K562 (cell line): ENCODE measurements at regions not wholly inside any gene's neighbourhood (a gene's known extent, or its start where the extent isn't known, plus 50 kb on each side); places are given as distances from the start of the nearest gene placed in this dataset.

Experiments
- ATAC-seq: fragments of 200-7000 bp; cut with Tn5 transposase; 3 replicates; pipeline ENCODE4 v1.9.1; 2020; ENCODE audit warnings: moderate library complexity
- BruUV-seq: library from RNA; stranded (reverse); fragments of 400-500 nt; replicated peaks from 2 replicates; lab custom pipeline; 2021; lab: Mats Ljungman, UMichigan
- CTCF ChIA-PET: fragments of 300-600 bp; formaldehyde crosslinking; extraction: SDS; loops from one replicate; lab custom pipeline; 2021; ENCODE audit warnings: low intra/inter-chr PET ratio; lab: Yijun Ruan, JAX
- POLR2A ChIA-PET: fragments of 300-600, 350-650 bp; sonication (Branson Sonifier 250); formaldehyde crosslinking; extraction: SDS; loops from one replicate; lab custom pipeline; 2021; ENCODE audit warnings: antibody characterized with exemption, inconsistent platforms; lab: Yijun Ruan, JAX
- DNase-seq, 4 experiments: peaks; one replicate each; pipeline versions ENCODE4 v3.0.0 to v3.0.0-alpha.2; 2011 to 2018; ENCODE audit warnings: low spot score in 3 of 4, mixed read lengths in 3 of 4; ENCODE audit errors: extremely low read depth in 1 of 4
- FAIRE-seq: peaks from 2 replicates; lab custom pipeline; 2011; peaks lifted over from hg19 to GRCh38; lab: Jason Lieb, UNC
- H2AFZ ChIP-seq: 2 replicates; pipeline ENCODE4 v1.6.0; 2011; ENCODE audit warnings: low read depth, low read length, control low read depth, inconsistent platforms
- H3K27ac ChIP-seq: fragments of 200-600 bp; 3 replicates; pipeline ENCODE4 v1.8.0; 2011; ENCODE audit warnings: low read depth, mild to moderate bottlenecking, control low read depth, inconsistent platforms, low read length, moderate library complexity, mixed read lengths; ENCODE audit errors: extremely low read depth
- H3K27me3 ChIP-seq, 2 experiments: fragments of 300-600 bp in 1 of 2; 2 replicates in 1 of 2; 3 replicates in 1 of 2; pipeline versions ENCODE4 v1.6.0 to v1.8.0; 2011; ENCODE audit warnings: inconsistent platforms in 2 of 2, low read length in 2 of 2, mild to moderate bottlenecking in 1 of 2, mixed read lengths in 1 of 2, moderate library complexity in 1 of 2; ENCODE audit not compliant: control insufficient read depth in 2 of 2, insufficient read depth in 2 of 2
- H3K36me3 ChIP-seq: fragments of 300-600 bp; 3 replicates; pipeline ENCODE4 v1.8.0; 2011; ENCODE audit warnings: mild to moderate bottlenecking, low read length, inconsistent platforms; ENCODE audit not compliant: control insufficient read depth, insufficient read depth
- H3K4me1 ChIP-seq, 2 experiments: fragments of 200-600 bp in 1 of 2; replicated peaks in 1 of 2; 2 replicates in 1 of 2; 3 replicates in 1 of 2; pipeline versions ENCODE4 v1.5.1 to v1.8.0; 2011; ENCODE audit warnings: inconsistent platforms in 2 of 2, low read length in 2 of 2, mild to moderate bottlenecking in 1 of 2, mixed read lengths in 1 of 2, moderate library complexity in 1 of 2; ENCODE audit not compliant: control insufficient read depth in 2 of 2, insufficient read depth in 2 of 2
- H3K4me2 ChIP-seq: 2 replicates; pipeline ENCODE4 v1.6.1; 2011; ENCODE audit warnings: low read length, control low read depth, inconsistent platforms, mixed read lengths; ENCODE audit not compliant: insufficient read depth
- H3K4me3 ChIP-seq: fragments of 200-600 bp; sonication (generic), shearing (Covaris generic); 2 replicates; pipeline ENCODE4 v1.5.1; 2016; ENCODE audit warnings: control low read depth, inconsistent platforms
- H3K79me2 ChIP-seq: fragments of 200-600 bp; 3 replicates; pipeline ENCODE4 v1.8.0; 2011; ENCODE audit warnings: low read length, inconsistent platforms; ENCODE audit not compliant: control insufficient read depth, insufficient read depth
- H3K9ac ChIP-seq, 2 experiments: 2 replicates each; pipeline versions ENCODE4 v1.6.0 to v1.6.1; 2011; ENCODE audit warnings: low read depth in 2 of 2, low read length in 2 of 2, control low read depth in 1 of 2, inconsistent platforms in 1 of 2, mild to moderate bottlenecking in 1 of 2, mixed read lengths in 1 of 2; ENCODE audit not compliant: insufficient read depth in 1 of 2
- H3K9me1 ChIP-seq: one replicate; pipeline ENCODE4 v1.6.0; 2011; ENCODE audit warnings: inconsistent platforms, mild to moderate bottlenecking, low read length, moderate library complexity; ENCODE audit not compliant: control insufficient read depth, insufficient read depth
- H3K9me3 ChIP-seq: replicated peaks from 2 replicates; pipeline ENCODE4 v1.5.1; 2011; ENCODE audit warnings: low read depth, low read length, inconsistent platforms; ENCODE audit not compliant: control insufficient read depth, insufficient read depth
- H4K20me1 ChIP-seq: replicated peaks from 2 replicates; pipeline ENCODE4 v1.6.1; 2011; ENCODE audit warnings: low read length, inconsistent platforms, mixed read lengths; ENCODE audit not compliant: control insufficient read depth, insufficient read depth
- DIDO1 ChIP-seq: fragments of 450-650 bp; IDR thresholded peaks from 2 replicates; pipeline ENCODE4 v1.6.1; 2016; ENCODE audit warnings: low read depth, missing biosample characterization, missing genetic modification characterization
- FOXP1 ChIP-seq: sonication (generic); formaldehyde crosslinking; IDR thresholded peaks from 2 replicates; pipeline ENCODE4 v1.8.0; 2022; ENCODE audit warnings: mild to moderate bottlenecking, missing genetic modification reagents
- GABPB2 ChIP-seq: fragments of 250-450 bp; sonication (Bioruptor Pico); conservative IDR thresholded peaks from 2 replicates; pipeline ENCODE4 v1.5.1; 2021; ENCODE audit warnings: mild to moderate bottlenecking
- GTF2E2 ChIP-seq: fragments of 200-800 bp; sonication (Bioruptor generic); IDR thresholded peaks from 2 replicates; pipeline ENCODE4 v1.6.1; 2016; ENCODE audit warnings: missing genetic modification characterization, missing compliant biosample characterization
- KDM1A ChIP-seq, 2 experiments: fragments of 450-650 bp; IDR thresholded peaks; 2 replicates each; pipeline ENCODE4 v1.6.1; 2016; ENCODE audit warnings: mild to moderate bottlenecking in 2 of 2
- NFRKB ChIP-seq: fragments of 450-650 bp; IDR thresholded peaks from 2 replicates; pipeline ENCODE4 v1.6.1; 2016; ENCODE audit warnings: low read depth
- PHB ChIP-seq: fragments of 250-450 bp; sonication (Bioruptor Pico); IDR thresholded peaks from 2 replicates; pipeline ENCODE4 v1.5.0; 2021
- PRMT5 ChIP-seq: sonication (generic); formaldehyde crosslinking; IDR thresholded peaks from 2 replicates; pipeline ENCODE4 v1.5.0; 2020; ENCODE audit warnings: missing genetic modification reagents
- SAP30 ChIP-seq: fragments of 200-600 bp; sonication (generic); IDR thresholded peaks from 2 replicates; pipeline ENCODE4 v1.6.1; 2012; ENCODE audit warnings: borderline replicate concordance, low read depth, mild to moderate bottlenecking, moderate library complexity, low read length, control low read depth, inconsistent platforms; ENCODE audit not compliant: insufficient read depth, poor library complexity, severe bottlenecking
- TAF7 ChIP-seq: fragments of 450-650 bp; IDR thresholded peaks from 2 replicates; pipeline ENCODE4 v1.6.1; 2016; ENCODE audit warnings: missing genetic modification characterization, missing compliant biosample characterization
- THRA ChIP-seq: fragments of 450-650 bp; IDR thresholded peaks from 2 replicates; pipeline ENCODE4 v1.6.1; 2017; ENCODE audit warnings: mild to moderate bottlenecking, moderate library complexity
- THRB ChIP-seq: fragments of 450-650 bp; formaldehyde crosslinking; conservative IDR thresholded peaks from 2 replicates; pipeline ENCODE4 v1.4.0; 2022; ENCODE audit warnings: mild to moderate bottlenecking, missing genetic modification characterization
- ZNF316 ChIP-seq: fragments of 450-650 bp; IDR thresholded peaks from 2 replicates; pipeline ENCODE4 v1.6.1; 2016
- WGBS: fragments of 100-300 bp; shearing (Covaris generic); methylation state at CpG from one replicate; pipeline ENCODE4 v1.1.6; 2016; ENCODE audit warnings: low coverage, mixed read lengths; ENCODE audit not compliant: insufficient coverage; ENCODE audit errors: missing lambda C conversion rate; 5-methylcytosine and 5-hydroxymethylcytosine counted together
- in situ Hi-C: fragments of 300-500 bp; cut with MboI; formaldehyde crosslinking; loops from 4 replicates; pipeline ENCODE4 v1.15.0; 2018; ENCODE audit warnings: inconsistent platforms, mixed read lengths
- intact Hi-C: fragments of 100-400 bp; cut with micrococcal nuclease; formaldehyde crosslinking; loops from 2 replicates; pipeline ENCODE4 v1.14.2; 2022
- TF ChIP-seq, protein P1 (sequence below): fragments of 200-800 bp; sonication (Bioruptor generic); IDR thresholded peaks from 2 replicates; pipeline ENCODE4 v1.6.1; 2017; ENCODE audit warnings: missing genetic modification characterization, missing compliant biosample characterization
- TF ChIP-seq, protein P2 (sequence below): sonication (generic); formaldehyde crosslinking; IDR thresholded peaks from 2 replicates; pipeline ENCODE4 v1.8.0; 2022; ENCODE audit warnings: missing genetic modification reagents, mild to moderate bottlenecking, borderline replicate concordance

DNA sequence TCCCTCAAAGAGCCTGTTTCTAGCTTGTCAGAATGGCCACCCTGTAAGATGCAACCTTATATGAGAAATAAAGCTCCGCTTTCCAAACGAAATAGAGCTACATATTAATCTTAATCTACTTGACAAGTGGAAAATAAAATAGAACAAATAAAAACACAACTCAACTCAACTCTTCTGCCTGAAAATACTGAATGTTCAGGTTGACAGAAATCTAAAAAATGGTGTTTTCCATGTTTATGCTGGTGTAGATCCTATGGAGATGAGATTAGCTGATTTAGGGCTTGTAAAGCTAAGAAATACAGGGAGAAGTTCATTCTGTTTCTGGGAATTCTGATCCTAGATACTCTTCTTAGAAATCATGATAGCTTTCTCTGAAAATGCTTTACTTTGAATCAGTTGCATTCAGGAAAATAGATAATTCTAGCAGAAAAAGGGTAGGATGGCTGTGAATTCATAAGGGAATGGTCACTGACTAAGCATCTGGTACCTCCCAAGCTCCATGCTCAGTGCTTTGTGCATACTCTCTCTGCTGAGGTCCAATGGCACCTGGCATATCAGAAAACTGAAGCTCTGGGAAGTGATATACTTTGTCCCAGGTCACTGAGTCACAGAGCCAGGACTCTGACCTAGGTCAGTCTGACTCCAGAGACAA is 89.2 kb upstream of the EXOC1L start (continued):
- TF ChIP-seq, protein P1, sequence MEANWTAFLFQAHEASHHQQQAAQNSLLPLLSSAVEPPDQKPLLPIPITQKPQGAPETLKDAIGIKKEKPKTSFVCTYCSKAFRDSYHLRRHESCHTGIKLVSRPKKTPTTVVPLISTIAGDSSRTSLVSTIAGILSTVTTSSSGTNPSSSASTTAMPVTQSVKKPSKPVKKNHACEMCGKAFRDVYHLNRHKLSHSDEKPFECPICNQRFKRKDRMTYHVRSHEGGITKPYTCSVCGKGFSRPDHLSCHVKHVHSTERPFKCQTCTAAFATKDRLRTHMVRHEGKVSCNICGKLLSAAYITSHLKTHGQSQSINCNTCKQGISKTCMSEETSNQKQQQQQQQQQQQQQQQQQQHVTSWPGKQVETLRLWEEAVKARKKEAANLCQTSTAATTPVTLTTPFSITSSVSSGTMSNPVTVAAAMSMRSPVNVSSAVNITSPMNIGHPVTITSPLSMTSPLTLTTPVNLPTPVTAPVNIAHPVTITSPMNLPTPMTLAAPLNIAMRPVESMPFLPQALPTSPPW: no peak; the same call in 1 of the 2 replicates
- TF ChIP-seq PHB (no peak), THRB (CRISPR knock-in tag) (no peak), FOXP1 (CRISPR knock-in tag) (no peak)

DNA sequence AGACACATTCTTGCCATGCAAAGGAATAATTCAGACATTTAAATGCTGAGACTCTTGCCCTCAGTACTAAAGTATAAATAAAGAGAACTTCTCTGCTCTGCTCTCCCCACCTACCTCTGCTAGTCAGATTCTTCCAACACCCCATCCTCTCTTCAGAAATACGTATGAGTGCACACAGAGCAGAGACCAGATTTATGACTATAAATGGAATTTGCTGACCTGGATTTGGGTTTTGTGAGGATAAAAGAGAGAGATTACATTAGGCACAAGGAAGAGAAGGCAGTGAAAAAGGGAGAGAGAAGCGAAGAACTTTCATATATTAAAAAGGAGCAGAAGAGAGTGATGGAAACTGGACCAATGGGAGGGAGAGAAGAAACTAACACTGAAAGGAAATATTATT is 87.6 kb upstream of the EXOC1L start:
- Histone ChIP-seq H3K36me3 (peaks cover 6% of the 10 kb centered on the region; the same call in 2 of the 3 replicates), H3K4me1 (peaks cover 21 to 55% of the 10 kb centered on the region in 2 experiments), H3K4me3 (no peak overlapping the region), H4K20me1 (no peaks in the 10 kb centered on the region), H3K27me3 (no peaks in the 10 kb centered on the region), H3K9me1 (no peaks in the 10 kb centered on the region), H3K9ac (peak overlapping the region in 1 of 2 experiments; percentile 69; a peak in 2 of 4 replicates), H3K27ac (peak overlapping the region; percentile 94; the same call in 2 of the 3 replicates), H3K9me3 (peaks cover 14% of the 10 kb centered on the region), H2AFZ (peak overlapping the region; percentile 77), H3K79me2 (peaks cover 27% of the 10 kb centered on the region), H3K4me2 (no peak overlapping the region)
- FAIRE-seq: no peak
- 45% methylated on average over 2 of the region's 2 CpGs for WGBS
- intact Hi-C loops: loop anchor here (2.0 to 5.0 kb wide), 2 partner anchors 60 to 185 kb away; partner anchors contain the start of gene CLOCK
- ChIA-PET CTCF (no interaction called here), POLR2A (no interaction called here)
- no TSS peak for BruUV-seq
- no peak for DNase-seq
- no peak for ATAC-seq
- in situ Hi-C loops: loop anchor here (5.0 to 10.0 kb wide), 6 partner anchors 100 to 727 kb away; no protein-coding TSS in a partner anchor
- TF ChIP-seq, protein P2, sequence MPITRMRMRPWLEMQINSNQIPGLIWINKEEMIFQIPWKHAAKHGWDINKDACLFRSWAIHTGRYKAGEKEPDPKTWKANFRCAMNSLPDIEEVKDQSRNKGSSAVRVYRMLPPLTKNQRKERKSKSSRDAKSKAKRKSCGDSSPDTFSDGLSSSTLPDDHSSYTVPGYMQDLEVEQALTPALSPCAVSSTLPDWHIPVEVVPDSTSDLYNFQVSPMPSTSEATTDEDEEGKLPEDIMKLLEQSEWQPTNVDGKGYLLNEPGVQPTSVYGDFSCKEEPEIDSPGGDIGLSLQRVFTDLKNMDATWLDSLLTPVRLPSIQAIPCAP: no peak
- TF ChIP-seq ZNF316: peak; percentile 39; the same call in 1 of the 2 replicates
- TF ChIP-seq THRA: no peak
- TF ChIP-seq KDM1A (IDR thresholded peaks at IDR 0.05): 0 out of 4 replicates have a peak, but pooled peaks of 1 of the 2 experiments have one; percentile 36
- TF ChIP-seq TAF7 (tag): no peak
- TF ChIP-seq DIDO1 (tag): no peak
- TF ChIP-seq NFRKB: peak; percentile 51; the same call in 1 of the 2 replicates
- no peak for TF ChIP-seq PRMT5 (CRISPR knock-in tag)
- TF ChIP-seq SAP30: no peak
- no peak for TF ChIP-seq GABPB2 (CRISPR knock-in tag)
- 0 out of 2 replicates have a peak, but pooled peaks have one; percentile 1 for TF ChIP-seq GTF2E2
